Neural progenitor cell (in vitro differentiated cells): ENCODE measurements at regions not wholly inside any gene's neighbourhood (a gene's known extent, or its start where the extent isn't known, plus 50 kb on each side); places are given as distances from the start of the nearest gene placed in this dataset.

ENCODE experiments used
- DNase-seq: peaks from one replicate; pipeline ENCODE4 v3.0.0-alpha.2; 2016; ENCODE audit warnings: low spot score
- H2AFZ ChIP-seq: fragments of 200-600 bp; sonication (generic); replicated peaks from 2 replicates; pipeline ENCODE4 v1.6.1; 2016; ENCODE audit warnings: antibody characterized with exemption
- H3F3A ChIP-seq: fragments of 200-600 bp; sonication (generic); 2 replicates; pipeline ENCODE4 v1.6.1; 2016; ENCODE audit warnings: antibody characterized with exemption, low read depth
- H3K27ac ChIP-seq: fragments of 200-600 bp; sonication (generic); 2 replicates; pipeline ENCODE4 v1.5.1; 2016; ENCODE audit warnings: mild to moderate bottlenecking
- H3K27me3 ChIP-seq: fragments of 200-600 bp; sonication (generic); 2 replicates; pipeline ENCODE4 v1.6.1; 2016; ENCODE audit warnings: mild to moderate bottlenecking, moderate library complexity
- H3K36me3 ChIP-seq: fragments of 200-600 bp; sonication (generic); 2 replicates; pipeline ENCODE4 v1.5.1; 2016
- H3K4me1 ChIP-seq: fragments of 200-600 bp; sonication (generic); 2 replicates; pipeline ENCODE4 v1.6.1; 2016; ENCODE audit warnings: mixed run types
- H3K4me2 ChIP-seq: fragments of 200-600 bp; sonication (generic); 2 replicates; pipeline ENCODE4 v1.6.1; 2016
- H3K4me3 ChIP-seq: fragments of 200-600 bp; sonication (generic); 2 replicates; pipeline ENCODE4 v1.5.1; 2016
- H3K79me2 ChIP-seq: fragments of 200-600 bp; sonication (generic); 2 replicates; pipeline ENCODE4 v1.6.1; 2016; ENCODE audit warnings: low read depth
- H3K9ac ChIP-seq: fragments of 200-600 bp; sonication (generic); 2 replicates; pipeline ENCODE4 v1.6.1; 2016
- H3K9me3 ChIP-seq: fragments of 200-600 bp; sonication (generic); 2 replicates; pipeline ENCODE4 v1.5.1; 2016; ENCODE audit warnings: low read depth
- H4K20me1 ChIP-seq: fragments of 200-600 bp; sonication (generic); 2 replicates; pipeline ENCODE4 v1.6.1; 2016; ENCODE audit warnings: low read depth
- H3K27ac Mint-ChIP-seq: 3 replicates; pipeline ENCODE4 v1.8.0; 2021; ENCODE audit warnings: mixed read lengths
- H3K27me3 Mint-ChIP-seq: 2 replicates; pipeline ENCODE4 v1.8.0; 2022; ENCODE audit warnings: low read depth, mild to moderate bottlenecking, inconsistent platforms, moderate library complexity, mixed read lengths; ENCODE audit not compliant: insufficient read depth
- H3K36me3 Mint-ChIP-seq: 3 replicates; pipeline ENCODE4 v1.8.0; 2021; ENCODE audit warnings: mixed read lengths
- H3K4me1 Mint-ChIP-seq: 3 replicates; pipeline ENCODE4 v1.8.0; 2021; ENCODE audit warnings: mixed read lengths
- H3K4me3 Mint-ChIP-seq: 3 replicates; pipeline ENCODE4 v1.8.0; 2021; ENCODE audit warnings: mild to moderate bottlenecking, moderate library complexity, mixed read lengths
- H3K9me3 Mint-ChIP-seq: 3 replicates; pipeline ENCODE4 v1.8.0; 2020; ENCODE audit warnings: mixed read lengths
- EZH2 ChIP-seq: fragments of 200-600 bp; sonication (generic); IDR thresholded peaks from 2 replicates; pipeline ENCODE4 v1.6.1; 2017; ENCODE audit warnings: antibody characterized with exemption, mild to moderate bottlenecking, moderate library complexity
- EZH2phosphoT487 ChIP-seq: fragments of 200-600 bp; sonication (generic); IDR thresholded peaks from 2 replicates; pipeline ENCODE4 v1.6.1; 2017; ENCODE audit warnings: antibody characterized with exemption
- TF ChIP-seq, protein P1 (sequence below): fragments of 200-600 bp; sonication (generic); IDR thresholded peaks from 2 replicates; pipeline ENCODE4 v1.5.1; 2017; ENCODE audit warnings: antibody characterized with exemption, mild to moderate bottlenecking

DNA sequence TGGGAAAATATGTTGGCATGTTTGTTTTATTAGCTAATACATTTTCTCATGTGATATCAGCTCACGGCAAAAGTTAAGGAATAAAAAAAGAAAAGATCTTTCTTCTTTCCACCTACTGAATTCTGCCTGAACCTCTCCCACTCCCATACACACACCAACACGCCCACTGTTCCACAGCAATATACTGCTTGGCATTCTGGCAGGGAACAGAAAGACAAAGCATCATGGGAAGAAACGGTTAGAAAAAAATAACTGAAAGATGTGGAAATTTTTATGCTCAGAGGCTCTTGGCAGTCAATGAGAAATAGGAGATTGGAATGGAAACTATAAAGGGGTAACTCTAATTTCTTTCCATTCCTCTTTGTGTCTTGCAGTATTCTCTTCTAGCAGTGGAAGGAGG is 268.5 kb downstream of the FOXG1 start:
- Histone ChIP-seq H3K27me3 (no peaks in the 10 kb centered on the region), H3K4me3 (no peak overlapping the region), H3F3A (peaks cover 10% of the 10 kb centered on the region), H3K4me1 (peaks cover 24% of the 10 kb centered on the region), H4K20me1 (no peaks in the 10 kb centered on the region), H3K9me3 (no peaks in the 10 kb centered on the region), H3K9ac (no peak overlapping the region), H3K27ac (no peak overlapping the region), H2AFZ (no peak overlapping the region), H3K36me3 (no peaks in the 10 kb centered on the region), H3K4me2 (no peak overlapping the region), H3K79me2 (no peaks in the 10 kb centered on the region)
- Mint-ChIP-seq H3K4me1 (peaks cover 15% of the 10 kb centered on the region), H3K27me3 (no peaks in the 10 kb centered on the region), H3K9me3 (no peaks in the 10 kb centered on the region), H3K36me3 (no peaks in the 10 kb centered on the region), H3K27ac (no peak overlapping the region), H3K4me3 (no peak overlapping the region)
- TF ChIP-seq, protein P1, sequence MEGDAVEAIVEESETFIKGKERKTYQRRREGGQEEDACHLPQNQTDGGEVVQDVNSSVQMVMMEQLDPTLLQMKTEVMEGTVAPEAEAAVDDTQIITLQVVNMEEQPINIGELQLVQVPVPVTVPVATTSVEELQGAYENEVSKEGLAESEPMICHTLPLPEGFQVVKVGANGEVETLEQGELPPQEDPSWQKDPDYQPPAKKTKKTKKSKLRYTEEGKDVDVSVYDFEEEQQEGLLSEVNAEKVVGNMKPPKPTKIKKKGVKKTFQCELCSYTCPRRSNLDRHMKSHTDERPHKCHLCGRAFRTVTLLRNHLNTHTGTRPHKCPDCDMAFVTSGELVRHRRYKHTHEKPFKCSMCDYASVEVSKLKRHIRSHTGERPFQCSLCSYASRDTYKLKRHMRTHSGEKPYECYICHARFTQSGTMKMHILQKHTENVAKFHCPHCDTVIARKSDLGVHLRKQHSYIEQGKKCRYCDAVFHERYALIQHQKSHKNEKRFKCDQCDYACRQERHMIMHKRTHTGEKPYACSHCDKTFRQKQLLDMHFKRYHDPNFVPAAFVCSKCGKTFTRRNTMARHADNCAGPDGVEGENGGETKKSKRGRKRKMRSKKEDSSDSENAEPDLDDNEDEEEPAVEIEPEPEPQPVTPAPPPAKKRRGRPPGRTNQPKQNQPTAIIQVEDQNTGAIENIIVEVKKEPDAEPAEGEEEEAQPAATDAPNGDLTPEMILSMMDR: no peak
- TF ChIP-seq EZH2phosphoT487 (no peak), EZH2 (no peak)
- DNase-seq: no peak

- H3F3A ChIP-seq: peaks cover 7% of the 10 kb centered on the region
- H2AFZ ChIP-seq: no peak overlapping the region
- H3K27me3 Mint-ChIP-seq: peaks cover 2% of the 10 kb centered on the region
- H3K36me3 Mint-ChIP-seq: no peaks in the 10 kb centered on the region
- TF ChIP-seq, protein P1: no peak
- TF ChIP-seq EZH2phosphoT487: no peak
- no peak for TF ChIP-seq EZH2
- no peak overlapping the region for H3K4me2 ChIP-seq
- no peak overlapping the region for H3K27ac Mint-ChIP-seq
- H3K9me3 ChIP-seq: no peaks in the 10 kb centered on the region
- H3K4me3 ChIP-seq: no peak overlapping the region
- no peaks in the 10 kb centered on the region for H3K79me2 ChIP-seq
- no peak overlapping the region for H3K9ac ChIP-seq
- no peaks in the 10 kb centered on the region for H3K27me3 ChIP-seq
- DNase-seq: no peak
- no peak overlapping the region for H3K4me3 Mint-ChIP-seq
- peaks cover 13% of the 10 kb centered on the region for H3K4me1 ChIP-seq
- no peaks in the 10 kb centered on the region for H3K9me3 Mint-ChIP-seq
- peaks cover 9% of the 10 kb centered on the region for H3K4me1 Mint-ChIP-seq
- no peaks in the 10 kb centered on the region for H4K20me1 ChIP-seq
- H3K36me3 ChIP-seq: no peaks in the 10 kb centered on the region
- no peak overlapping the region for H3K27ac ChIP-seq
These were observed 270.8 kb downstream of the FOXG1 start for GRCh38 chr14:29037411-29037810.

- DNase-seq: no peak
- H3K36me3 Mint-ChIP-seq: no peaks in the 10 kb centered on the region
- H3K4me1 Mint-ChIP-seq: peaks cover 9% of the 10 kb centered on the region
- Histone ChIP-seq H2AFZ (peak overlapping the region; percentile 45), H3K79me2 (no peaks in the 10 kb centered on the region), H3K4me3 (no peak overlapping the region), H3F3A (no peaks in the 10 kb centered on the region), H4K20me1 (no peaks in the 10 kb centered on the region), H3K9ac (no peak overlapping the region), H3K27ac (no peak overlapping the region), H3K27me3 (no peaks in the 10 kb centered on the region), H3K9me3 (no peaks in the 10 kb centered on the region), H3K4me1 (peaks cover 8% of the 10 kb centered on the region), H3K36me3 (no peaks in the 10 kb centered on the region), H3K4me2 (no peak overlapping the region)
- no peaks in the 10 kb centered on the region for H3K9me3 Mint-ChIP-seq
- H3K27me3 Mint-ChIP-seq: peaks cover 2% of the 10 kb centered on the region
- TF ChIP-seq, protein P1: no peak
- TF ChIP-seq EZH2 (no peak), EZH2phosphoT487 (no peak)
- no peak overlapping the region for H3K27ac Mint-ChIP-seq
- no peak overlapping the region for H3K4me3 Mint-ChIP-seq
These were observed 272.6 kb downstream of the FOXG1 start for GRCh38 chr14:29039171-29039570.

DNA sequence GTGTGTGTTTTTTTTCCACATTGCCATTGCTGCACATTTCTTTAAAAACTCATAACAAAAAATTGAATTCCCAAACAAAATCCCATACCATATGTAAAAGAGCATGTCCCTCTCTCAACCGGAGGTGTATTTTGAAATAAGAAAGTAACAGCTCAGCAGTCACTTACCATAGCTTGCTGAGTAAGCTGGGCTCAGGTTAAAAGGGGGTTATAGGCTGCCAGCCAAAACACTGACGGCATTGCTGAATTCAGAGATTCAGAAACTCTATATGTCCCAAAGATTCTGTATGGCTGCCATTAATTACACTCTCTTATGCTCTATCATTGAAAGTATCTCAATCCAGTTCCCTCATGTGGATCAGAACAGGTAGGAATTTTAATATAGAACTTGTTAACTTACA is 276.0 kb downstream of the FOXG1 start:
- Mint-ChIP-seq H3K36me3 (no peaks in the 10 kb centered on the region), H3K4me1 (peaks cover 9% of the 10 kb centered on the region), H3K9me3 (no peaks in the 10 kb centered on the region), H3K27me3 (peaks cover 2% of the 10 kb centered on the region), H3K4me3 (no peak overlapping the region), H3K27ac (no peak overlapping the region)
- no peaks in the 10 kb centered on the region for H4K20me1 ChIP-seq
- H3K36me3 ChIP-seq: peaks cover under 1% of the 10 kb centered on the region
- H3K79me2 ChIP-seq: no peaks in the 10 kb centered on the region
- no peak overlapping the region for H2AFZ ChIP-seq
- peaks cover 8% of the 10 kb centered on the region for H3K4me1 ChIP-seq
- H3K4me3 ChIP-seq: no peak overlapping the region
- no peaks in the 10 kb centered on the region for H3K9me3 ChIP-seq
- TF ChIP-seq, protein P1: no peak
- TF ChIP-seq EZH2phosphoT487: no peak
- no peak for TF ChIP-seq EZH2
- H3K27me3 ChIP-seq: no peaks in the 10 kb centered on the region
- no peak overlapping the region for H3K9ac ChIP-seq
- H3K4me2 ChIP-seq: no peak overlapping the region
- no peaks in the 10 kb centered on the region for H3F3A ChIP-seq
- H3K27ac ChIP-seq: no peak overlapping the region
- no peak for DNase-seq
